ENCODE measurements at regions not wholly inside any gene's neighbourhood (a gene's known extent, or its start where the extent isn't known, plus 50 kb on each side); places are given as distances from the start of the nearest gene placed in this dataset.
"Not testable (repeated sequence)": the region's sequence is repeated elsewhere in the genome, so short reads cannot be mapped to it uniquely, and the experiment has no call there.

- no peak for DNase-seq
Observed at GRCh38 chr13:52929846-52930245, 81.4 kb upstream of the PCDH8 start.

GRCh38 chr13:52926971-52927370 lies 78.5 kb upstream of the PCDH8 start:
- DNase-seq: no peak

GRCh38 chr13:52925775-52926285 lies 77.4 kb upstream of the PCDH8 start:
- no peak for DNase-seq

- no peak for DNase-seq
Observed at GRCh38 chr13:52925251-52925650, 76.8 kb upstream of the PCDH8 start.

GRCh38 chr13:52924289-52925148 lies 76.1 kb upstream of the PCDH8 start:
- no peak for DNase-seq

GRCh38 chr13:52922961-52923360 lies 74.5 kb upstream of the PCDH8 start:
- no peak for DNase-seq

GRCh38 chr13:52921194-52921593 lies 72.8 kb upstream of the PCDH8 start:
- DNase-seq: peak; percentile 29

GRCh38 chr13:52916486-52916990 lies 68.1 kb upstream of the PCDH8 start:
- no peak for DNase-seq

- no peak for DNase-seq
Observed at GRCh38 chr13:52911340-52911739, 62.9 kb upstream of the PCDH8 start.

- not testable (repeated sequence) for DNase-seq
Observed at GRCh38 chr13:52910318-52910717, 61.9 kb upstream of the PCDH8 start.

- no peak for DNase-seq
Observed at GRCh38 chr13:52906122-52906903, 57.9 kb upstream of the PCDH8 start.

GRCh38 chr13:52905701-52906100 lies 57.3 kb upstream of the PCDH8 start:
- no peak for DNase-seq

- DNase-seq: no peak
Observed at GRCh38 chr13:52903320-52903719, 54.9 kb upstream of the PCDH8 start.

- no peak for DNase-seq
Observed at GRCh38 chr13:52899206-52899605, 50.8 kb upstream of the PCDH8 start.

Data from CD4-positive, alpha-beta T cell treated with Interleukin-15 for 1 hour (primary cell).